GM19238 (cell line): ENCODE measurements at regions not wholly inside any gene's neighbourhood (a gene's known extent, or its start where the extent isn't known, plus 50 kb on each side); places are given as distances from the start of the nearest gene placed in this dataset.

Experiments used
- DNase-seq: peaks from one replicate; pipeline ENCODE4 v3.0.0; 2011; ENCODE audit warnings: low spot score; ENCODE audit not compliant: insufficient read length

DNA sequence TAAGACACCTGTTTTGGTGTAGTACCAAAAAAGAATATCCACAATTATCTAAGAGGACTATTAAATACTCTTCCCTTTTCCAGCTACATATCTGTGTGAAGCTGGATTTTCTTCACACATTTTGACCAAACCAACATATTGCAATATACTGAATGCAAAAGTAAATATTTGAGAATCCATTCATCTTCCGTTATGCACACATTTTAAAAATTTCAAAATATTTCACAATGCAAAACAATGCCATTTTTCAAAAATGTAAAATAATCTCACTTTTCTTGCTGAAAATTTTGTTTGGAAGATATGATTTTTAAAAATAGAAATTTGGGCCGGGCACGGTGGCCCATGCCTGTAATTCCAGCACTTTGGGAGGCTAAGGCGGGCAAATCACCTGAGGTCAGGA is 133.9 kb upstream of the FUT8 start:
- no peak for DNase-seq

DNA sequence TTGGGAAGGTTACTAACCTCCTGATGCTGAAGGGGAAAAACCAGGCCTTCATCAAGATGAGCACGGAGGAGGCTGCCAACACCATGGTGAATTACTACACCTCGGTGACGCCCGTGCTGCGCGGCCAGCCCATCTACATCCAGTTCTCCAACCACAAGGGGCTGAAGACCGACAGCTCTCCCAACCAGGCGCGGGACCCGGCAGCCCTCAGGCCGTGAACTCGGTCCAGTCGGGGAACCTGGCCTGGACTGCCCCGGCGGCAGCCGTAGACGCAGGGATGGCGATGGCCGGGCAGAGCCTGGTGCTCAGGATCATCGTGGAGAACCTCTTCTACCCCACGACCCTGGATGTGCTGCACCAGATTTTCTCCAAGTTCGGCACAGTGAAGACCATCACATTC is 133.0 kb upstream of the FUT8 start:
- DNase-seq, result no peak

DNA sequence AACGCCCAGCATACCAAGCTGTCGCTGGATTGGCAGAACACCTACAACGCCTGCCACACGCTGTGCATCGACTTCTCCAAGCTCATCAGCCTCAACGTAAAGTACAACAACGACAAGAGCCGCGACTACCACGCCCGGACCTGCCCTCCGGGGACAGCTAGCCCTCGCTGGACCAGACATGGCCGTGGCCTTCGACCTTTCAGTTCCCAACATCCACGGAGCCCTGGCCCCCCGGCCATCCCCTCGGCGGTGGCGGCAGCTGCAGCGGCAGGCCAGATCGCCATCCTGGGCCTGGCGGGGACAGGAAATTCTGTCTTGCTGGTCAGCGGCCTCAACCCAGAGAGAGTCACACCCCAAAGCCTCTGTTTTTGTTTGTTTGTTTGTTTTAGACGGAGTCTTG is 132.6 kb upstream of the FUT8 start:
- DNase-seq, result no peak

DNA sequence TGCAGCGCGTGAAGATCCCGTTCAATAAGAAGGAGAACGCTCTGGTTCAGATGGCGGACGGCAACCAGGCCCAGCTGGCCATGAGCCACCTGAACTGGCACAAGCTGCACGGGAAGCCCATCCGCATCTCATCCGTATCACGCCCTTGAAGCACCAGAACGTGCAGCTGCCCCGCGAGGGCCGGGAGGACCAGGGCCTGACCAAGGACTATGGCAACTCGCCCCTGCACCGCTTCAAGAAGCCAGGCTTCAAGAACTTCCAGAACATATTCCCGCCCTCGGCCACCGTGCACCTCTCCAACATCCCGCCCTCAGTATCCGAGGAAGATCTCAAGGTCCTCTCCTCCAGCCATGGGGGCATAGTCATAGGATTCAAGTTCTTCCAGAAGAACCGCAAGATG is 131.9 kb upstream of the FUT8 start:
- DNase-seq, result no peak

- DNase-seq, result peak; percentile 50
These were observed 130.3 kb upstream of the FUT8 start for GRCh38 chr14:65281991-65282895.

GRCh38 chr14:65282896-65283253 is 129.7 kb upstream of the FUT8 start:
- no peak for DNase-seq

DNA sequence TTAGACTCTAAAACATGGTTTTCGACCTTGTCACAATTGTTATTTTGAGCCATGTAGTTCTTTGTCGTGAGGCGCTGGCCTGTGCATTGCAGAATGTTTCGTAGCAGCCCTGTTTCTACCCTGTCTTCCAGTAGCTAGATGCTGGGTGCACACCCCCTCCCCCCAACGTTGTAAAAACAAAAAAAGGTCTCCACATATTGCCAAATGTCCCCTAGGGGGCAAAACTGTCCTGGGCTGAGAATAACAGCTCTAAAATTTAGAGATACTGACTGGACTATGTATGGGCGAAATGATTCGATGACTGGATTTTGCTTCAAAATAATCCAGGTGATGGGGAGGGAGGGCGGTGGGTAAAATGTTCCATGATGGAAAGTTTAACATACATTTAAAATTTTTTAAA is 126.1 kb upstream of the FUT8 start:
- DNase-seq, result no peak

- DNase-seq, result peak; percentile 53
These were observed 125.0 kb upstream of the FUT8 start for GRCh38 chr14:65287264-65288131.

- DNase-seq, result no peak
These were observed 121.7 kb upstream of the FUT8 start for GRCh38 chr14:65290830-65291229.

DNA sequence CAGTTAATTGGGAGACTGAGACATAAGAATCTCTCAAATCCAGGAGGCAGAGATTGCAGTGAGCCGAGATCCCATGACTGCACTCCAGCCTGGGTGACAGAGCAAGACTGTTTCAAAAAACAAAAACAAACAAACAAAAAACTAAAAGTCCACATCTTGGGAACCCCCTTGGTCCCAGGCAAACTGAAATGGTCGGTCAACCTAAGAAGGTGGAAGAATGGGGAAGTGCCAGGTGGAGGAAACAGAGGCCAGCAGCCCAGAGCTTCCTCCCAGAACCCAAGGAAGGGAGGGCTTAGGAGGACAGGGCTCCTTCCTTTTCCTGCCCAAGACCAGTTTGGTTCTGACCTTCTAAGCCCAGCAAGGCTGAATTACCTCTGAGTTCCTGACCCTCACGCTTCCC is 121.0 kb upstream of the FUT8 start:
- no peak for DNase-seq

DNA sequence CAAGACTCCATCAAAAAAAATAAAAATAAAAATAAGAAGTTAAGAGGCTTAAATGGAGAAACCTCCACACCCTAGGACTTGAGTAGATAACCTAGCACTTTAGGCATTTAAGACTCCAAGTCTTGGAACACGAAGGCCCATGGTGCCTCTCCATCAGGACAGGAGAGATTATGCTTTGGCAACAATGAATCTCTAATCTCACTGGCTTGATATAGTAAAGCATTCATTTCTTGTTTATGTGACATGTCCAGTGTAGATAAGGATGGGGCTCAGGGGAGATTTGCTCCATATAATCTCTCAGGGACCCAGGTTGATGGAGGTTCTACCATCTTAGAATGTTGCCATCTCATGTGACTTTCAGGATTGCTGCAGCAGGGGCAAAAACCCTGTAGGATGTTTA is 117.7 kb upstream of the FUT8 start:
- DNase-seq, result no peak

DNA sequence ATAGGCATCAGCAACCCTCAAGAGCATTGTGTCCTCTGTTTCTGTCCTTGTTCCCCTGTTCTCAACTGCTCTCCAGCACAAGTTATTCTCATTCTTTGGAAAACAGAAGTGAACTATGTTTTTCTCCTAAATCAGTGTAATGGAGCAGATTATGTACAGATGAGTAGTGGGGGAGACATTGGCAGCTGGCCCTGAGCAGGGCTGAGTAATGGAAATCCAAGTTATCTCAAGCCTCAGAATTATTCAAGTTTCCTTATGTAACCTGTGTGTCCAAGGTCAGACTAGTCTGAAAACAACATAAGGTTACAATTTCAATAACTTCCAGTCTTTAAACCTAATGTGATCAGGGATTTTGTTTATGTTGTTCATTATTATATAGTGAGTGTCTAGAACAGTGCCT is 116.1 kb upstream of the FUT8 start:
- no peak for DNase-seq

GRCh38 chr14:65296876-65297275 is 115.7 kb upstream of the FUT8 start:
- DNase-seq, result no peak

- no peak for DNase-seq
These were observed 114.8 kb upstream of the FUT8 start for GRCh38 chr14:65297744-65298143.

DNA sequence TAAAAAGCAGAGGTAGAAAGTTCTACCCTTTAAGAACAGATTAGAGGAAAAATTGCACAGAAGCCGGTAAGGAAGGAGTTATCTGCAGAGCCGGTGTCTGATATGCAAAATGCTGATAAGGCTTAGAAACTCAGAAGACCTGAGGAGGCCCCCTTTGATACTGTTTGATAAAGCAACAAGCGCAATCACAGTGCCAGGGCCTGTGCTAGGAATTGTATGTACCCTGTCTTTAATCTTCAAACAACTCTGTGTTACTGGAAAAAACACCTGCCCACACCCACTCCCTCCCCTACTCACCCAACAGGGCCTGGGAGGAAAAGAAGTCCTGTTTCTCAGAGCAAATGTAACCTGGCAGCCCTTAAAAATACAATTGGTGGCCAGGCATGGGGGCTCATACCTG is 112.7 kb upstream of the FUT8 start:
- no peak for DNase-seq

- DNase-seq, result no peak
These were observed 110.5 kb upstream of the FUT8 start for GRCh38 chr14:65301862-65302539.

DNA sequence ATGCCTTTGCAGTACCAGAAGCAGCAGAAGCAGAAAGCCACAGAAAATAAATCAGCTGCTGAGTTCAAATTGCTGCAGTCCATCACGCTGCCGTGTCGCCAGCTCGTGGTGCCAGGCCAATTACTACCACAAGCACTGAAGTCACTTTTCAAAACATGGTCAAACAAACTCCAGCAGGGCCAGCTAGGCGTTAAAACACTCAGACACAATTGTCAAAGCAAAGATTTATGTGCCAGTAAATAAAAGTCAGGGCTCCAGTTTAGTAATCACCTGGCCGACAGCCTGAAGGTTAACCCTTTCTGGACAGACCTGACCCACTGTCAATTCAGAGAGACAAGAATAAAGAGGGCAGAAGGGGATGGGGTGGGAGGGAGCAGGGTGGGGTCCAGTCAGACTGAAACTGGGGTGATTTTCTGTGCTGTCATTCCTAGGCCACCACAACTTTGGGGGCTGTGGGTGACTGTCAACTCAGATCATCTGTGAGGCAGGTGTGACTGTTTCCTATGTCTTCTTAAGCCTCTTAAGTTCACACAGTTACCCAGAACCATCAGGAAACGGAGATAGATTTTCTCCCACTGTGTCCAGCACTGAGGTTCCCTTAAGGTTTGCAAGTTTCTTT is 109.8 kb upstream of the FUT8 start:
- no peak for DNase-seq

DNA sequence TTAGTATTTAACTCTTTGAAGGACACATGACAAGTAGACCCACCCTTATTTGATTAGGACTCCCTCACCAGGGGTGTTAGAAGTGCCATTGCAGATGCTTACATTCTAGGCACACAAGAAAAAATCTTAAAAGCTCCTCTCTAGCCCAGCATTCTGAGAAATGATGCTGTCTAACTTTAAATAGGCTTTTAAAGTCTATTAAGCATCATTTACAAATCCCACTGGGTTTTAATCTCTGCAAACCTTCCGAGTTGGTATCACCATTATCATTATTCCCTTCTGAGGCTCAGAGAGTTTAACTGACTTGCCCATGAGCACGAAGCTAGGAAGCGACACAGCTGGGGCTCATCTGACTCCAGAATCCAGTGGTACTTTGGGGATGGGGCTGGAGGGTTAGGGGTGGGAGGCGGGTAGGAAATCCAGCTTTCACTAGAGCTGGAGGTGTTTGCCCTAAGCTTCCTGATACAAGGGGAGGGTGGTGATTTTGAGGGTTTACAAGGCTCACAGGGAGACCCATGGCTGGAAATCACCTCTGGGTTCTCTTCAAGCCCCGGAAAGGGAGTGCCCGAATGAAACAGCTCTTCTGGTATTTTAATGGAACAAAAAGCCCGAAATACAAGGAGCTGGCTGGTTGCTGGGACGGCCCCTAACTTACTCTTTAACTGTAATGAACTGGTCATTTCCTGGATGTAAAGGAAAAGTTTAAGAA is 109.2 kb upstream of the FUT8 start:
- DNase-seq, result no peak

GRCh38 chr14:65303899-65304222 is 108.7 kb upstream of the FUT8 start:
- DNase-seq, result no peak

GRCh38 chr14:65304239-65304638 is 108.3 kb upstream of the FUT8 start:
- no peak for DNase-seq

DNA sequence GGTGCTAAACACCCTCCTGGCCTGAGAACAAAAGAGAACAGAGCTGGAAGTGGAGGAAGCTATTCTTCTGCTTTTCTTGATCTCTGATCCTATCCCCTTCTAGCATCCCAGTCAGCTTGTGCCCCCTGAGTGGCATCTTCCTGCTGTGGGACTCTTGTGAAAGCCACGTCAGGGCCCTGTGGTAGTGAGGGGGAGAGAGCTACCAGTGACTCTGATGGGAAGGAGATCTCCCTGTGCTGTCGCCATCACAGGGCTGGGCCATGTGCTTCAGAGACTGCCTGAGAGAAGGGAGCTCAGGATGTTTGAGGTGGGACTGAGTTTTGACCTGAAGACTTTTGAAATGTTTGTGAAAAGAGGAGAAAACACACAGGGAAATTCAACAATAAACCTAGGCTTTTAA is 107.6 kb upstream of the FUT8 start:
- no peak for DNase-seq
